ENCODE measurements at regions not wholly inside any gene's neighbourhood (a gene's known extent, or its start where the extent isn't known, plus 50 kb on each side); places are given as distances from the start of the nearest gene placed in this dataset.

- H3K27ac ChIP-seq (ENCODE audit: low read length), result no peak overlapping the region
- H3K4me3 ChIP-seq (ENCODE audit: low read depth in 1 of 2, low read length in 2 of 2), result no peak overlapping the region
- ATAC-seq (ENCODE audit: insufficient read depth, low read depth), result no peak
- no peak overlapping the region for H3K9ac ChIP-seq (ENCODE audit: low read depth, low read length)
- H3K4me2 ChIP-seq (ENCODE audit: insufficient read depth, low read length), result no peak overlapping the region
- H3K36me3 ChIP-seq (ENCODE audit: insufficient read depth, low read length), result no peaks in the 10 kb centered on the region
- H3K9me3 ChIP-seq (ENCODE audit: insufficient read depth, low read length, severe bottlenecking), result no peaks in the 10 kb centered on the region
- no peaks in the 10 kb centered on the region for H3K27me3 ChIP-seq (ENCODE audit: insufficient read depth, low read length, poor library complexity)
- no peaks in the 10 kb centered on the region for H3K79me2 ChIP-seq (ENCODE audit: insufficient read depth, low read length)
- no peaks in the 10 kb centered on the region for H3K4me1 ChIP-seq (ENCODE audit: insufficient read depth, low read length)
- no peak for DNase-seq
- no peak for TF ChIP-seq EZH2 (IDR thresholded peaks at IDR 0.05; ENCODE audit: borderline replicate concordance, low read depth, low read length, severe bottlenecking)
- no peak for TF ChIP-seq CTCF (IDR thresholded peaks at IDR 0.05; ENCODE audit: borderline replicate concordance, extremely low read depth, low read length, poor library complexity, severe bottlenecking)
- H4K20me1 ChIP-seq (ENCODE audit: insufficient read depth, low read length), result no peaks in the 10 kb centered on the region
- no peak overlapping the region for H2AFZ ChIP-seq (ENCODE audit: low read depth, low read length)
These were observed 254.3 kb upstream of the PRMT6 start for GRCh38 chr1:106802181-106802580.

GRCh38 chr1:106814418-106814817 lies 242.1 kb upstream of the PRMT6 start:
- no peak for ATAC-seq (ENCODE audit: insufficient read depth, low read depth)

GRCh38 chr1:106817575-106817974 lies 238.9 kb upstream of the PRMT6 start:
- no peaks in the 10 kb centered on the region for H3K79me2 ChIP-seq (ENCODE audit: insufficient read depth, low read length)
- TF ChIP-seq CTCF (IDR thresholded peaks at IDR 0.05; ENCODE audit: borderline replicate concordance, extremely low read depth, low read length, poor library complexity, severe bottlenecking), result no peak
- no peaks in the 10 kb centered on the region for H3K36me3 ChIP-seq (ENCODE audit: insufficient read depth, low read length)
- DNase-seq (no peak), ATAC-seq (ENCODE audit: insufficient read depth, low read depth) (no peak)
- H3K27ac ChIP-seq (ENCODE audit: low read length), result no peak overlapping the region
- H3K9ac ChIP-seq (ENCODE audit: low read depth, low read length), result no peak overlapping the region
- H2AFZ ChIP-seq (ENCODE audit: low read depth, low read length), result no peak overlapping the region
- no peaks in the 10 kb centered on the region for H4K20me1 ChIP-seq (ENCODE audit: insufficient read depth, low read length)
- no peak overlapping the region for H3K4me2 ChIP-seq (ENCODE audit: insufficient read depth, low read length)
- H3K4me3 ChIP-seq (ENCODE audit: low read depth in 1 of 2, low read length in 2 of 2), result no peak overlapping the region
- H3K4me1 ChIP-seq (ENCODE audit: insufficient read depth, low read length), result no peaks in the 10 kb centered on the region
- H3K27me3 ChIP-seq (ENCODE audit: insufficient read depth, low read length, poor library complexity), result no peaks in the 10 kb centered on the region
- H3K9me3 ChIP-seq (ENCODE audit: insufficient read depth, low read length, severe bottlenecking), result no peaks in the 10 kb centered on the region

More at GRCh38 chr1:106814418-106814817, 242.1 kb upstream of the PRMT6 start:
- Histone ChIP-seq H4K20me1 (ENCODE audit: insufficient read depth, low read length) (no peaks in the 10 kb centered on the region), H3K27me3 (ENCODE audit: insufficient read depth, low read length, poor library complexity) (no peaks in the 10 kb centered on the region), H3K36me3 (ENCODE audit: insufficient read depth, low read length) (no peaks in the 10 kb centered on the region), H3K79me2 (ENCODE audit: insufficient read depth, low read length) (no peaks in the 10 kb centered on the region), H3K9me3 (ENCODE audit: insufficient read depth, low read length, severe bottlenecking) (no peaks in the 10 kb centered on the region), H2AFZ (ENCODE audit: low read depth, low read length) (no peak overlapping the region), H3K4me1 (ENCODE audit: insufficient read depth, low read length) (no peaks in the 10 kb centered on the region), H3K9ac (ENCODE audit: low read depth, low read length) (no peak overlapping the region), H3K4me3 (ENCODE audit: low read depth in 1 of 2, low read length in 2 of 2) (no peak overlapping the region), H3K4me2 (ENCODE audit: insufficient read depth, low read length) (no peak overlapping the region), H3K27ac (ENCODE audit: low read length) (no peak overlapping the region)
- DNase-seq, result no peak
- TF ChIP-seq EZH2 (IDR thresholded peaks at IDR 0.05; ENCODE audit: borderline replicate concordance, low read depth, low read length, severe bottlenecking) (no peak), CTCF (IDR thresholded peaks at IDR 0.05; ENCODE audit: borderline replicate concordance, extremely low read depth, low read length, poor library complexity, severe bottlenecking) (no peak)

GRCh38 chr1:106831511-106831910 lies 225.0 kb upstream of the PRMT6 start:
- H3K36me3 ChIP-seq (ENCODE audit: insufficient read depth, low read length), result no peaks in the 10 kb centered on the region
- no peaks in the 10 kb centered on the region for H3K9me3 ChIP-seq (ENCODE audit: insufficient read depth, low read length, severe bottlenecking)
- no peak for TF ChIP-seq CTCF (IDR thresholded peaks at IDR 0.05; ENCODE audit: borderline replicate concordance, extremely low read depth, low read length, poor library complexity, severe bottlenecking)
- no peak for TF ChIP-seq EZH2 (IDR thresholded peaks at IDR 0.05; ENCODE audit: borderline replicate concordance, low read depth, low read length, severe bottlenecking)
- H3K79me2 ChIP-seq (ENCODE audit: insufficient read depth, low read length), result no peaks in the 10 kb centered on the region
- DNase-seq, result no peak
- H3K4me2 ChIP-seq (ENCODE audit: insufficient read depth, low read length), result no peak overlapping the region
- H3K27ac ChIP-seq (ENCODE audit: low read length), result no peak overlapping the region
- H4K20me1 ChIP-seq (ENCODE audit: insufficient read depth, low read length), result no peaks in the 10 kb centered on the region
- no peak overlapping the region for H3K9ac ChIP-seq (ENCODE audit: low read depth, low read length)
- no peak overlapping the region for H2AFZ ChIP-seq (ENCODE audit: low read depth, low read length)
- no peaks in the 10 kb centered on the region for H3K4me1 ChIP-seq (ENCODE audit: insufficient read depth, low read length)
- ATAC-seq (ENCODE audit: insufficient read depth, low read depth), result no peak
- H3K27me3 ChIP-seq (ENCODE audit: insufficient read depth, low read length, poor library complexity), result no peaks in the 10 kb centered on the region
- H3K4me3 ChIP-seq (ENCODE audit: low read depth in 1 of 2, low read length in 2 of 2), result no peak overlapping the region
